ENCODE measurements at regions not wholly inside any gene's neighbourhood (a gene's known extent, or its start where the extent isn't known, plus 50 kb on each side); places are given as distances from the start of the nearest gene placed in this dataset.

DNA sequence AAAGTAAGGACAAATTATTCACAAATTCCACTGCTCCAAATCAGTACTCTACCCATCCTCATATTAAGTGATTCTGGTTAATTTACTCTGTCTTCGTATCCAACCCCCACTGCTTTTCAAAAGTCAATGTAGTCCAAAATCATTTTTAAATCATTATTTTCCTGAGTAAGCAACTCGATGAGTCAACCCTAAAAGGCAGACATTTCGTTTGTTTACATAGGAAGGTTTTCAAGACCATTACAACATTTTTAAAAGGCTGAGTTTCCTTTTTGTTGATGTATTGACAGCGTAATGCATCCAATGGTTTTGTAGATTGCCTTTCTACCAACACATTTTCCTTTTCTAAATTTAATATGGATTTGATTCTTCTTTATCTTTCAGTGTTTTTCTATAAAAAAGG lies 523.0 kb upstream of the ANKRD30A start:
- H3K27ac Mint-ChIP-seq = no peak overlapping the region
- H3K9me3 Mint-ChIP-seq = no peaks in the 10 kb centered on the region
- H3K27me3 Mint-ChIP-seq = no peaks in the 10 kb centered on the region
- no peaks in the 10 kb centered on the region for H3K4me1 Mint-ChIP-seq (ENCODE audit: unreplicated experiment)
- H3K36me3 Mint-ChIP-seq = no peaks in the 10 kb centered on the region
- H3K4me3 Mint-ChIP-seq = no peak overlapping the region
- no peak for DNase-seq (ENCODE audit: extremely low spot score, unreplicated experiment)
- TF ChIP-seq, protein P1, sequence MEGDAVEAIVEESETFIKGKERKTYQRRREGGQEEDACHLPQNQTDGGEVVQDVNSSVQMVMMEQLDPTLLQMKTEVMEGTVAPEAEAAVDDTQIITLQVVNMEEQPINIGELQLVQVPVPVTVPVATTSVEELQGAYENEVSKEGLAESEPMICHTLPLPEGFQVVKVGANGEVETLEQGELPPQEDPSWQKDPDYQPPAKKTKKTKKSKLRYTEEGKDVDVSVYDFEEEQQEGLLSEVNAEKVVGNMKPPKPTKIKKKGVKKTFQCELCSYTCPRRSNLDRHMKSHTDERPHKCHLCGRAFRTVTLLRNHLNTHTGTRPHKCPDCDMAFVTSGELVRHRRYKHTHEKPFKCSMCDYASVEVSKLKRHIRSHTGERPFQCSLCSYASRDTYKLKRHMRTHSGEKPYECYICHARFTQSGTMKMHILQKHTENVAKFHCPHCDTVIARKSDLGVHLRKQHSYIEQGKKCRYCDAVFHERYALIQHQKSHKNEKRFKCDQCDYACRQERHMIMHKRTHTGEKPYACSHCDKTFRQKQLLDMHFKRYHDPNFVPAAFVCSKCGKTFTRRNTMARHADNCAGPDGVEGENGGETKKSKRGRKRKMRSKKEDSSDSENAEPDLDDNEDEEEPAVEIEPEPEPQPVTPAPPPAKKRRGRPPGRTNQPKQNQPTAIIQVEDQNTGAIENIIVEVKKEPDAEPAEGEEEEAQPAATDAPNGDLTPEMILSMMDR (conservative IDR thresholded peaks at IDR 0.05) = no peak

GRCh38 chr10:36597756-36598320 lies 527.6 kb upstream of the ANKRD30A start:
- Mint-ChIP-seq H3K27ac (no peak overlapping the region), H3K36me3 (no peaks in the 10 kb centered on the region), H3K9me3 (no peaks in the 10 kb centered on the region), H3K27me3 (no peaks in the 10 kb centered on the region), H3K4me1 (ENCODE audit: unreplicated experiment) (no peaks in the 10 kb centered on the region), H3K4me3 (no peak overlapping the region)
- TF ChIP-seq, protein P1 (conservative IDR thresholded peaks at IDR 0.05) = no peak
- DNase-seq (ENCODE audit: extremely low spot score, unreplicated experiment) = no peak

- DNase-seq (ENCODE audit: extremely low spot score, unreplicated experiment) = no peak
- no peak overlapping the region for H3K27ac Mint-ChIP-seq
- TF ChIP-seq, protein P1 (conservative IDR thresholded peaks at IDR 0.05) = no peak
- no peaks in the 10 kb centered on the region for H3K27me3 Mint-ChIP-seq
- H3K4me1 Mint-ChIP-seq (ENCODE audit: unreplicated experiment) = no peaks in the 10 kb centered on the region
- no peak overlapping the region for H3K4me3 Mint-ChIP-seq
- no peaks in the 10 kb centered on the region for H3K36me3 Mint-ChIP-seq
- H3K9me3 Mint-ChIP-seq = no peaks in the 10 kb centered on the region
Measured at GRCh38 chr10:36592964-36593363, 532.4 kb upstream of the ANKRD30A start.

- TF ChIP-seq, protein P1 (conservative IDR thresholded peaks at IDR 0.05) = no peak
- H3K27ac Mint-ChIP-seq = no peak overlapping the region
- DNase-seq (ENCODE audit: extremely low spot score, unreplicated experiment) = no peak
- H3K4me3 Mint-ChIP-seq = no peak overlapping the region
- no peaks in the 10 kb centered on the region for H3K9me3 Mint-ChIP-seq
- no peaks in the 10 kb centered on the region for H3K27me3 Mint-ChIP-seq
- no peaks in the 10 kb centered on the region for H3K4me1 Mint-ChIP-seq (ENCODE audit: unreplicated experiment)
- H3K36me3 Mint-ChIP-seq = no peaks in the 10 kb centered on the region
Measured at GRCh38 chr10:36591436-36591835, 534.0 kb upstream of the ANKRD30A start.

- no peaks in the 10 kb centered on the region for H3K27me3 Mint-ChIP-seq
- no peak overlapping the region for H3K27ac Mint-ChIP-seq
- H3K4me1 Mint-ChIP-seq (ENCODE audit: unreplicated experiment) = no peaks in the 10 kb centered on the region
- TF ChIP-seq, protein P1 (conservative IDR thresholded peaks at IDR 0.05) = no peak
- H3K4me3 Mint-ChIP-seq = no peak overlapping the region
- no peaks in the 10 kb centered on the region for H3K9me3 Mint-ChIP-seq
- H3K36me3 Mint-ChIP-seq = no peaks in the 10 kb centered on the region
- DNase-seq (ENCODE audit: extremely low spot score, unreplicated experiment) = no peak
Measured at GRCh38 chr10:36583690-36584089, 541.7 kb upstream of the ANKRD30A start.

DNA sequence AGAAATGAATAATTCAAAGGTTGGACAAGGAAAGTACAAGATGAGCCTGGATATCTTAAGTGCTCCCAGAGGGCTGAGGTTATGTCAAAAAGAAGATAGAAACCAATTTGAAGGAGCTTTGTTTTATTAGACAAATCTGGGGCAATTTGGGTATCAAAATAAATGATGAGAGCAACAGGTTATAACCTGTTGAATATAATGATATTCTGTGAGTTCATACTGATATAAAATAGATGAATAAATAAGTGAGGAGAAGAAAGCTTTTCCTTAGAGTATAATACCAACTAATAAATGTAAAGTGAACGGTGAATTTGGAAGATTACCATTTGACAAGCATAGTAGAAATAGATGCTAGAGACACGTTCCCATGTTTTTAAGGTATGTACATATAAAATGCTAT lies 544.2 kb upstream of the ANKRD30A start:
- Mint-ChIP-seq H3K36me3 (no peaks in the 10 kb centered on the region), H3K27ac (no peak overlapping the region), H3K27me3 (no peaks in the 10 kb centered on the region), H3K4me1 (ENCODE audit: unreplicated experiment) (no peaks in the 10 kb centered on the region), H3K4me3 (no peak overlapping the region), H3K9me3 (no peaks in the 10 kb centered on the region)
- TF ChIP-seq, protein P1 (conservative IDR thresholded peaks at IDR 0.05) = no peak
- no peak for DNase-seq (ENCODE audit: extremely low spot score, unreplicated experiment)

Measured in type B pancreatic cell (in vitro differentiated cells).